ENCODE measurements at regions not wholly inside any gene's neighbourhood (a gene's known extent, or its start where the extent isn't known, plus 50 kb on each side); places are given as distances from the start of the nearest gene placed in this dataset.

DNA sequence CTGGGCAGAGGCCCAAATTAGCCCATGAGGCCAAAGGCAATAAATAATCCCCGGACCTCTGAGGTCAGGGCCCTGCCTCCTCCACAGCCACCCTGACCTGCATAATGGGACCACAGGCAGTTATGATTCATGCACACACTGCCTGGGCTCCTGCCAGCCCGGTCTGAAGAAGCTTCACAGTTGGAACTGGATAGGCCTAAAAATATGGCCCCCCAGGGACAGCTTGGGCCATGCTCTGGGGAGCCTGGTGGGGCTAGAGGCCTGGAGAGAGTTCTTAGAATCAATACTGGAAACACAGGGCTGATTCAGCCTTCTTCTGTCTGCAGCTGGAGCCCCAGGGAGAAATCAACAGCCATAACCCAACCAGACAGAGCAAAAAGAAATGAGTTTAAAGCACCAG, 112.8 kb upstream of the CADM1 start:
- ATAC-seq (no peak), DNase-seq (ENCODE audit: low spot score) (no peak)
- TF ChIP-seq NANOG (IDR thresholded peaks at IDR 0.05; ENCODE audit: borderline replicate concordance) = no peak
- TF ChIP-seq, protein P1, sequence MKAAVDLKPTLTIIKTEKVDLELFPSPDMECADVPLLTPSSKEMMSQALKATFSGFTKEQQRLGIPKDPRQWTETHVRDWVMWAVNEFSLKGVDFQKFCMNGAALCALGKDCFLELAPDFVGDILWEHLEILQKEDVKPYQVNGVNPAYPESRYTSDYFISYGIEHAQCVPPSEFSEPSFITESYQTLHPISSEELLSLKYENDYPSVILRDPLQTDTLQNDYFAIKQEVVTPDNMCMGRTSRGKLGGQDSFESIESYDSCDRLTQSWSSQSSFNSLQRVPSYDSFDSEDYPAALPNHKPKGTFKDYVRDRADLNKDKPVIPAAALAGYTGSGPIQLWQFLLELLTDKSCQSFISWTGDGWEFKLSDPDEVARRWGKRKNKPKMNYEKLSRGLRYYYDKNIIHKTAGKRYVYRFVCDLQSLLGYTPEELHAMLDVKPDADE (IDR thresholded peaks at IDR 0.05) = no peak
- no peak for TF ChIP-seq CREB1 (CRISPR knock-in tag; IDR thresholded peaks at IDR 0.05; ENCODE audit: low read depth)
- no peak for TF ChIP-seq EZH2phosphoT487 (IDR thresholded peaks at IDR 0.05; ENCODE audit: unreplicated experiment)
- Histone ChIP-seq H4K20me1 (replicated peaks; ENCODE audit: insufficient read depth) (no peaks in the 10 kb centered on the region), H3K4me1 (ENCODE audit: insufficient read depth) (peaks cover 7% of the 10 kb centered on the region), H3K79me2 (replicated peaks; ENCODE audit: insufficient read depth) (no peaks in the 10 kb centered on the region), H3K27ac (ENCODE audit: low read depth) (no peak overlapping the region), H2AFZ (no peak overlapping the region), H3K4me3 (no peak overlapping the region), H3K4me2 (no peak overlapping the region), H3K27me3 (ENCODE audit: insufficient read depth) (no peaks in the 10 kb centered on the region), H3K36me3 (ENCODE audit: insufficient read depth) (no peaks in the 10 kb centered on the region), H3F3A (replicated peaks; ENCODE audit: low read depth) (no peaks in the 10 kb centered on the region), H3K9me2 (ENCODE audit: insufficient read depth) (no peaks in the 10 kb centered on the region)
- Mint-ChIP-seq H3K27ac (no peak overlapping the region), H3K36me3 (ENCODE audit: low read depth) (no peaks in the 10 kb centered on the region), H3K9me3 (no peaks in the 10 kb centered on the region; the same call in 2 of the 3 replicates), H3K4me3 (no peak overlapping the region), H3K27me3 (ENCODE audit: insufficient read depth, low read depth, poor library complexity) (peaks cover 2% of the 10 kb centered on the region), H3K4me1 (peaks cover 13% of the 10 kb centered on the region)

GRCh38 chr11:115613986-115614632, 109.9 kb upstream of the CADM1 start:
- peaks cover 6% of the 10 kb centered on the region for H3K27me3 Mint-ChIP-seq (ENCODE audit: insufficient read depth, low read depth, poor library complexity)
- H3K27ac Mint-ChIP-seq = no peak overlapping the region
- H3K36me3 ChIP-seq (ENCODE audit: insufficient read depth) = no peaks in the 10 kb centered on the region
- H3F3A ChIP-seq (replicated peaks; ENCODE audit: low read depth) = no peaks in the 10 kb centered on the region
- H3K4me3 Mint-ChIP-seq = no peak overlapping the region
- H3K4me2 ChIP-seq = no peak overlapping the region
- no peaks in the 10 kb centered on the region for H3K79me2 ChIP-seq (replicated peaks; ENCODE audit: insufficient read depth)
- H3K27ac ChIP-seq (ENCODE audit: low read depth) = no peak overlapping the region
- peaks cover 16% of the 10 kb centered on the region for H3K4me1 ChIP-seq (ENCODE audit: insufficient read depth)
- H3K36me3 Mint-ChIP-seq (ENCODE audit: low read depth) = no peaks in the 10 kb centered on the region
- no peak overlapping the region for H3K4me3 ChIP-seq
- H3K27me3 ChIP-seq (ENCODE audit: insufficient read depth) = no peaks in the 10 kb centered on the region
- TF ChIP-seq JUNB (IDR thresholded peaks at IDR 0.05; ENCODE audit: unreplicated experiment) = no peak
- TF ChIP-seq ZNF331 (CRISPR knock-in tag; IDR thresholded peaks at IDR 0.05; ENCODE audit: low read depth) = no peak
- TF ChIP-seq EZH2 (IDR thresholded peaks at IDR 0.05; ENCODE audit: low read depth, unreplicated experiment) = no peak
- TF ChIP-seq, protein P2, sequence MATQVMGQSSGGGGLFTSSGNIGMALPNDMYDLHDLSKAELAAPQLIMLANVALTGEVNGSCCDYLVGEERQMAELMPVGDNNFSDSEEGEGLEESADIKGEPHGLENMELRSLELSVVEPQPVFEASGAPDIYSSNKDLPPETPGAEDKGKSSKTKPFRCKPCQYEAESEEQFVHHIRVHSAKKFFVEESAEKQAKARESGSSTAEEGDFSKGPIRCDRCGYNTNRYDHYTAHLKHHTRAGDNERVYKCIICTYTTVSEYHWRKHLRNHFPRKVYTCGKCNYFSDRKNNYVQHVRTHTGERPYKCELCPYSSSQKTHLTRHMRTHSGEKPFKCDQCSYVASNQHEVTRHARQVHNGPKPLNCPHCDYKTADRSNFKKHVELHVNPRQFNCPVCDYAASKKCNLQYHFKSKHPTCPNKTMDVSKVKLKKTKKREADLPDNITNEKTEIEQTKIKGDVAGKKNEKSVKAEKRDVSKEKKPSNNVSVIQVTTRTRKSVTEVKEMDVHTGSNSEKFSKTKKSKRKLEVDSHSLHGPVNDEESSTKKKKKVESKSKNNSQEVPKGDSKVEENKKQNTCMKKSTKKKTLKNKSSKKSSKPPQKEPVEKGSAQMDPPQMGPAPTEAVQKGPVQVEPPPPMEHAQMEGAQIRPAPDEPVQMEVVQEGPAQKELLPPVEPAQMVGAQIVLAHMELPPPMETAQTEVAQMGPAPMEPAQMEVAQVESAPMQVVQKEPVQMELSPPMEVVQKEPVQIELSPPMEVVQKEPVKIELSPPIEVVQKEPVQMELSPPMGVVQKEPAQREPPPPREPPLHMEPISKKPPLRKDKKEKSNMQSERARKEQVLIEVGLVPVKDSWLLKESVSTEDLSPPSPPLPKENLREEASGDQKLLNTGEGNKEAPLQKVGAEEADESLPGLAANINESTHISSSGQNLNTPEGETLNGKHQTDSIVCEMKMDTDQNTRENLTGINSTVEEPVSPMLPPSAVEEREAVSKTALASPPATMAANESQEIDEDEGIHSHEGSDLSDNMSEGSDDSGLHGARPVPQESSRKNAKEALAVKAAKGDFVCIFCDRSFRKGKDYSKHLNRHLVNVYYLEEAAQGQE (IDR thresholded peaks at IDR 0.05; ENCODE audit: unreplicated experiment) = no peak
- no peak for TF ChIP-seq ZNF114 (CRISPR knock-in tag; IDR thresholded peaks at IDR 0.05)
- TF ChIP-seq CTCF (conservative IDR thresholded peaks at IDR 0.05; ENCODE audit: low read depth in 2 of 2) = no peak
- no peak for TF ChIP-seq EZH2phosphoT487 (IDR thresholded peaks at IDR 0.05; ENCODE audit: unreplicated experiment)
- no peak for ATAC-seq
- DNase-seq (ENCODE audit: low spot score) = no peak
- H3K4me1 Mint-ChIP-seq = peaks cover 22% of the 10 kb centered on the region
- H3K9me2 ChIP-seq (ENCODE audit: insufficient read depth) = peaks cover 3% of the 10 kb centered on the region; the same call in 1 of the 2 replicates
- no peaks in the 10 kb centered on the region; the same call in 2 of the 3 replicates for H3K9me3 Mint-ChIP-seq
- H4K20me1 ChIP-seq (replicated peaks; ENCODE audit: insufficient read depth) = no peaks in the 10 kb centered on the region
- no peak overlapping the region for H2AFZ ChIP-seq
